NB4 (cell line): ENCODE measurements at regions not wholly inside any gene's neighbourhood (a gene's known extent, or its start where the extent isn't known, plus 50 kb on each side); places are given as distances from the start of the nearest gene placed in this dataset.

Experiments used
- DNase-seq: peaks from one replicate; pipeline ENCODE4 v3.0.0; 2010; ENCODE audit warnings: low read depth
- H3K4me3 ChIP-seq: one replicate; pipeline ENCODE4 v1.5.1; 2011; ENCODE audit warnings: mild to moderate bottlenecking, low read depth, low read length, moderate library complexity
- MYC ChIP-seq: IDR thresholded peaks from 2 replicates; pipeline ENCODE4 v1.6.1; 2011; ENCODE audit warnings: low read depth, low read length
- POLR2A ChIP-seq: IDR thresholded peaks from 2 replicates; pipeline ENCODE4 v1.6.1; 2011; ENCODE audit warnings: mild to moderate bottlenecking; ENCODE audit not compliant: insufficient read length; ENCODE audit errors: extremely low read depth
- TF ChIP-seq, protein P1 (sequence below): IDR thresholded peaks from 2 replicates; pipeline ENCODE4 v1.6.1; 2011; ENCODE audit warnings: low read depth, low read length
- TF ChIP-seq, protein P2 (sequence below): IDR thresholded peaks from one replicate; pipeline ENCODE4 v1.5.1; 2012; ENCODE audit warnings: low read depth, low read length

DNA sequence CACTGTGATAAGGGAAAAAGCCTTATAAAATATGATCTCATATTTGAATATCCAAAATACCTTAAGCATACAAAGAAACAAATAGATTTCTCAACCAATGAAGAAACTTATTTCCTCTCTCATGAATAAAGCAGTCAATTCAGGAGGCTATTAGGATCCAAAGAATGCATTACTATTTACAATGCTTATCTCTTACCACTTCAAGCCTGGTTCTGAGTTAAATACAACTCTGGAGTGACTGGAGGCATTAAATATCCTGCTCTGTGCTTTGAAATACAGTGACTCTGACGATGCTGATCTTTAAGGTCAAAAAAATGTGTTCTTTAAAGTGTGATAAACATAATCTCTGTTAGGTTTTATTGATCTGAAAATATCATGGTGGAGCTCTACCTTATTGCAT is 493.2 kb downstream of the ZWINT start:
- no peak overlapping the region for H3K4me3 ChIP-seq
- no peak for DNase-seq
- TF ChIP-seq, protein P1, sequence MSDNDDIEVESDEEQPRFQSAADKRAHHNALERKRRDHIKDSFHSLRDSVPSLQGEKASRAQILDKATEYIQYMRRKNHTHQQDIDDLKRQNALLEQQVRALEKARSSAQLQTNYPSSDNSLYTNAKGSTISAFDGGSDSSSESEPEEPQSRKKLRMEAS, result no peak

DNA sequence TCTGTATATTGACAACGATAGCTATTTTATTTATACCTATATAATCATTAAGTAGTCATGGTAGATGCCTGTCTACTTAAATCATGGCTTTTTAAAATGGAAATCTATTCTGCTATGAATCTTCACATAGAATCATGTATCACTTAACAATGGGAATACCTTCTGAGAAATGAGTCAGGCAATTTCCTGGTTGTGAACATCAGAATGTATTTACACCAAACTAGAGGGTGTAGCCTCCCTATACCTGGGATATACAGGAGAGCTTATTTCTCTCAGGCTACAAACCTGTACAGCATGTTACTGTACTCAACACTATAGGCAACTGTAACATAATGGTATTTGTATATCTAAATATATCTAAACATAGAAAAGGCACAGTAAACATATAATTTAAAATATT is 502.3 kb downstream of the ZWINT start:
- no peak for DNase-seq
- no peak overlapping the region for H3K4me3 ChIP-seq
- TF ChIP-seq, protein P2, sequence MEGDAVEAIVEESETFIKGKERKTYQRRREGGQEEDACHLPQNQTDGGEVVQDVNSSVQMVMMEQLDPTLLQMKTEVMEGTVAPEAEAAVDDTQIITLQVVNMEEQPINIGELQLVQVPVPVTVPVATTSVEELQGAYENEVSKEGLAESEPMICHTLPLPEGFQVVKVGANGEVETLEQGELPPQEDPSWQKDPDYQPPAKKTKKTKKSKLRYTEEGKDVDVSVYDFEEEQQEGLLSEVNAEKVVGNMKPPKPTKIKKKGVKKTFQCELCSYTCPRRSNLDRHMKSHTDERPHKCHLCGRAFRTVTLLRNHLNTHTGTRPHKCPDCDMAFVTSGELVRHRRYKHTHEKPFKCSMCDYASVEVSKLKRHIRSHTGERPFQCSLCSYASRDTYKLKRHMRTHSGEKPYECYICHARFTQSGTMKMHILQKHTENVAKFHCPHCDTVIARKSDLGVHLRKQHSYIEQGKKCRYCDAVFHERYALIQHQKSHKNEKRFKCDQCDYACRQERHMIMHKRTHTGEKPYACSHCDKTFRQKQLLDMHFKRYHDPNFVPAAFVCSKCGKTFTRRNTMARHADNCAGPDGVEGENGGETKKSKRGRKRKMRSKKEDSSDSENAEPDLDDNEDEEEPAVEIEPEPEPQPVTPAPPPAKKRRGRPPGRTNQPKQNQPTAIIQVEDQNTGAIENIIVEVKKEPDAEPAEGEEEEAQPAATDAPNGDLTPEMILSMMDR, result no peak
- no peak for TF ChIP-seq MYC
- TF ChIP-seq, protein P1, result no peak
- TF ChIP-seq POLR2A, result no peak

DNA sequence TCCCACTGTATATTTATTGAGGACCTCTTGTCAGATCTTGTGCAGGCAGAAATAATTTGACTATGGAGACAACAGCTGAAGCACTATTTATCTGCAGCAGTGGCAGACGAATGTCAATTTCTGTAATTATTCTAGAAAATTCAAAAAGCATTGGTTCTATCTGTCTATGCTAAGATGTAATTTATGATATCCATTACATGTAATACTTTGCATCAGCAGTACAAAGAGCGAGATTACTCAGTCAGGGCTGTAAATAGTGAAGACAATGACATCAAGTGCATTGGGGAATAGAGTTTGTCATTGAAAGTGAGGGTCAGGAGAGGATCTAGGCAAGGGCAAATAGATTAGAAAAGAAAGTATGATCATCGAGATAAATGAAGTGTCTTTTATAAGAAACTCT is 508.2 kb downstream of the ZWINT start:
- no peak overlapping the region for H3K4me3 ChIP-seq
- DNase-seq, result no peak
- TF ChIP-seq MYC, result no peak
- TF ChIP-seq, protein P1, result no peak
- no peak for TF ChIP-seq POLR2A
- TF ChIP-seq, protein P2, result no peak

DNA sequence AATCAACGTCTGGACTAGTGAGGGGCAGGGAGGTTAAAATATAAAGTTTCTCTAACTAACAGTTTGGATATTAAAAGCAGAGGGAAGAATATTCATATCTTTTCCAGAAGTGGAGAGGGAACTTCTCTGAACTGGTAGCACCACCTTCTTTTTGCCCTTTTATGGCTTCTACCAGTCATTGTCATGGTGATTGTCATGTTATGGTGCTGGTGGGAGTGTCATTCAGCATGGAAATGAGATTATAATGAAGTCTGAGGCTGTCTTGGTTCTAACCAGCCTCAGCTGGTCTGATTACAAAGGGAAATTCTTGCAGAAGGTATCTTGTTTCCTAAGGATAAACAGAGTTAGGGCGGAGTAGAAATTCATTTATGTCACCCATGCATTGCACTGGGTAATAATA is 523.8 kb downstream of the ZWINT start:
- H3K4me3 ChIP-seq, result no peak overlapping the region
- TF ChIP-seq MYC (no peak), POLR2A (no peak)
- TF ChIP-seq, protein P2, result no peak
- TF ChIP-seq, protein P1, result no peak
- no peak for DNase-seq

DNA sequence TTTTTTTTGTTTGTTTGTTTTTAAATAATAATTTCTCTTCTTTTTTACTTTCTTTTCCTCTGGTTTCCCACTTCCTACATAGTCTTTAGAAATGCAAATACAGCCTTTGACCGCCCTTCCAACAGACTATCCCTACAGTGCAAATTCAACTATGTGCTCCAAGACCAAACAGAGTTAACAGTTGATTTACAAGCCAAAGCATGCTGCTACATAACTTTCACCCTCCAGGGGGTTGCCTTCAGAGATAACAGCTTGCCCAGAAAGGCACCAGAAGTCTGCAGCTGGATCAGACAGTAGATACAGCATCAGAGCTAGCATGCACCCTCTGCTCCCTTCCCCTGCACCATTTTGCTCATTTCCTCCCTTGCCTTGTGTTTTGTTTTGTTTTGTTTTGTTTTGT is 539.0 kb downstream of the ZWINT start:
- TF ChIP-seq, protein P1, result no peak
- TF ChIP-seq MYC (no peak), POLR2A (no peak)
- TF ChIP-seq, protein P2, result no peak
- DNase-seq, result no peak
- no peak overlapping the region for H3K4me3 ChIP-seq

DNA sequence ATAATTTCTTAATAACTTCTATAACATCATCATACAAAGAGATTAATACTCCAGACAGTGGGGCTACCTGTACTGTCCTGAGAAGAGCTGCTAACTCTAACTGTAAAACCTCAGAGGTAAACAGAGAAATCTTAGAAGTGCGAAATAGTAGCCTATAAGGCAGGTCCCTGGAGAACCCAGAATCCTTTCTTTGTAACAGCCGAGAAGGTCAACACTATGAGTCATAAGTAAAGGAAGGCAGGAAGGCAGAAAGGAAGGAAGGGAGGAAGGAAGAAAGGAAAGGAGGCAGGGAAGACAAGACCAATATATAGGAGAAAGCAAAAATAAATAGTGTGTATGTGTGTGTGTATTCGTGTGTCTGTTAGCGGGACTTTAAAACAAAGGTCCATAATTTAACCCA is 540.6 kb downstream of the ZWINT start:
- DNase-seq, result no peak
- H3K4me3 ChIP-seq, result no peak overlapping the region
- TF ChIP-seq MYC, result no peak
- TF ChIP-seq POLR2A, result no peak
- TF ChIP-seq, protein P1, result no peak
- TF ChIP-seq, protein P2, result no peak
